ENCODE measurements at regions not wholly inside any gene's neighbourhood (a gene's known extent, or its start where the extent isn't known, plus 50 kb on each side); places are given as distances from the start of the nearest gene placed in this dataset.

- Histone ChIP-seq H3K4me1 (ENCODE audit: insufficient read depth, low read length) (no peaks in the 10 kb centered on the region), H3K36me3 (ENCODE audit: insufficient read depth, low read length) (no peaks in the 10 kb centered on the region), H2AFZ (ENCODE audit: low read depth, low read length) (no peak overlapping the region), H3K9ac (ENCODE audit: low read depth, low read length) (no peak overlapping the region), H3K9me3 (ENCODE audit: insufficient read depth, low read length, severe bottlenecking) (no peaks in the 10 kb centered on the region), H3K4me3 (ENCODE audit: low read depth in 1 of 2, low read length in 2 of 2) (no peak overlapping the region), H3K27ac (ENCODE audit: low read length) (no peak overlapping the region), H3K4me2 (ENCODE audit: insufficient read depth, low read length) (no peak overlapping the region), H4K20me1 (ENCODE audit: insufficient read depth, low read length) (no peaks in the 10 kb centered on the region), H3K27me3 (ENCODE audit: insufficient read depth, low read length, poor library complexity) (no peaks in the 10 kb centered on the region), H3K79me2 (ENCODE audit: insufficient read depth, low read length) (no peaks in the 10 kb centered on the region)
- ATAC-seq (ENCODE audit: insufficient read depth, low read depth), result no peak
- TF ChIP-seq EZH2 (IDR thresholded peaks at IDR 0.05; ENCODE audit: borderline replicate concordance, low read depth, low read length, severe bottlenecking) (no peak), CTCF (IDR thresholded peaks at IDR 0.05; ENCODE audit: borderline replicate concordance, extremely low read depth, low read length, poor library complexity, severe bottlenecking) (no peak)
- DNase-seq, result no peak
Measured at GRCh38 chr2:238553159-238553558, 126.4 kb downstream of the ASB1 start.

GRCh38 chr2:238554468-238555315 is 128.0 kb downstream of the ASB1 start:
- DNase-seq (no peak), ATAC-seq (ENCODE audit: insufficient read depth, low read depth) (no peak)
- no peak for TF ChIP-seq CTCF (IDR thresholded peaks at IDR 0.05; ENCODE audit: borderline replicate concordance, extremely low read depth, low read length, poor library complexity, severe bottlenecking)
- no peak for TF ChIP-seq EZH2 (IDR thresholded peaks at IDR 0.05; ENCODE audit: borderline replicate concordance, low read depth, low read length, severe bottlenecking)
- Histone ChIP-seq H2AFZ (ENCODE audit: low read depth, low read length) (no peak overlapping the region), H3K36me3 (ENCODE audit: insufficient read depth, low read length) (no peaks in the 10 kb centered on the region), H3K4me3 (ENCODE audit: low read depth in 1 of 2, low read length in 2 of 2) (no peak overlapping the region), H3K4me2 (ENCODE audit: insufficient read depth, low read length) (no peak overlapping the region), H3K9me3 (ENCODE audit: insufficient read depth, low read length, severe bottlenecking) (no peaks in the 10 kb centered on the region), H3K27me3 (ENCODE audit: insufficient read depth, low read length, poor library complexity) (no peaks in the 10 kb centered on the region), H3K79me2 (ENCODE audit: insufficient read depth, low read length) (no peaks in the 10 kb centered on the region), H3K9ac (ENCODE audit: low read depth, low read length) (no peak overlapping the region), H3K4me1 (ENCODE audit: insufficient read depth, low read length) (no peaks in the 10 kb centered on the region), H4K20me1 (ENCODE audit: insufficient read depth, low read length) (no peaks in the 10 kb centered on the region), H3K27ac (ENCODE audit: low read length) (no peak overlapping the region)

- TF ChIP-seq EZH2 (IDR thresholded peaks at IDR 0.05; ENCODE audit: borderline replicate concordance, low read depth, low read length, severe bottlenecking), result no peak
- no peak for TF ChIP-seq CTCF (IDR thresholded peaks at IDR 0.05; ENCODE audit: borderline replicate concordance, extremely low read depth, low read length, poor library complexity, severe bottlenecking)
- Histone ChIP-seq H3K27me3 (ENCODE audit: insufficient read depth, low read length, poor library complexity) (no peaks in the 10 kb centered on the region), H2AFZ (ENCODE audit: low read depth, low read length) (no peak overlapping the region), H3K79me2 (ENCODE audit: insufficient read depth, low read length) (no peaks in the 10 kb centered on the region), H3K4me3 (ENCODE audit: low read depth in 1 of 2, low read length in 2 of 2) (no peak overlapping the region), H3K27ac (ENCODE audit: low read length) (no peak overlapping the region), H4K20me1 (ENCODE audit: insufficient read depth, low read length) (no peaks in the 10 kb centered on the region), H3K9ac (ENCODE audit: low read depth, low read length) (no peak overlapping the region), H3K4me2 (ENCODE audit: insufficient read depth, low read length) (no peak overlapping the region), H3K36me3 (ENCODE audit: insufficient read depth, low read length) (no peaks in the 10 kb centered on the region), H3K4me1 (ENCODE audit: insufficient read depth, low read length) (no peaks in the 10 kb centered on the region), H3K9me3 (ENCODE audit: insufficient read depth, low read length, severe bottlenecking) (no peaks in the 10 kb centered on the region)
- DNase-seq, result no peak
- no peak for ATAC-seq (ENCODE audit: insufficient read depth, low read depth)
Measured at GRCh38 chr2:238555786-238556542, 129.2 kb downstream of the ASB1 start.

Data from DND-41 (cell line).